Astrocyte (in vitro differentiated cells and primary cell): ENCODE measurements at regions not wholly inside any gene's neighbourhood (a gene's known extent, or its start where the extent isn't known, plus 50 kb on each side); places are given as distances from the start of the nearest gene placed in this dataset.

Source experiments
- DNase-seq: peaks from one replicate; pipeline ENCODE4 v3.0.0-alpha.2; 2010; ENCODE audit warnings: low read depth
- FAIRE-seq: peaks from 2 replicates; lab custom pipeline; 2011; peaks lifted over from hg19 to GRCh38; lab: Jason Lieb, UNC
- H2AFZ ChIP-seq: 2 replicates; pipeline ENCODE4 v1.6.0; 2012; ENCODE audit warnings: low read depth, low read length, inconsistent platforms
- H3K27ac ChIP-seq: 2 replicates; pipeline ENCODE4 v1.5.1; 2011; ENCODE audit warnings: low read depth, low read length, inconsistent platforms
- H3K27me3 ChIP-seq: 2 replicates; pipeline ENCODE4 v1.6.0; 2011; ENCODE audit warnings: low read length, inconsistent platforms; ENCODE audit not compliant: insufficient read depth
- H3K36me3 ChIP-seq: 2 replicates; pipeline ENCODE4 v1.5.1; 2011; ENCODE audit warnings: low read length, inconsistent platforms; ENCODE audit not compliant: insufficient read depth
- H3K4me1 ChIP-seq: 2 replicates; pipeline ENCODE4 v1.5.1; 2011; ENCODE audit warnings: low read length, inconsistent platforms; ENCODE audit not compliant: insufficient read depth
- H3K4me2 ChIP-seq: 2 replicates; pipeline ENCODE4 v1.6.0; 2012; ENCODE audit warnings: low read length, inconsistent platforms
- H3K4me3 ChIP-seq: 2 replicates; pipeline ENCODE4 v1.5.1; 2011; ENCODE audit warnings: low read depth, mild to moderate bottlenecking, low read length, inconsistent platforms; ENCODE audit not compliant: insufficient read depth
- H3K79me2 ChIP-seq: 2 replicates; pipeline ENCODE4 v1.6.0; 2012; ENCODE audit warnings: mild to moderate bottlenecking, low read length, inconsistent platforms; ENCODE audit not compliant: insufficient read depth
- H3K9ac ChIP-seq: 2 replicates; pipeline ENCODE4 v1.6.0; 2012; ENCODE audit warnings: mild to moderate bottlenecking, low read length, inconsistent platforms
- H3K9me3 ChIP-seq: 2 replicates; pipeline ENCODE4 v1.5.1; 2012; ENCODE audit warnings: low read depth, mild to moderate bottlenecking, low read length, inconsistent platforms; ENCODE audit not compliant: insufficient read depth
- H4K20me1 ChIP-seq: 2 replicates; pipeline ENCODE4 v1.6.0; 2012; ENCODE audit warnings: low read length, inconsistent platforms; ENCODE audit not compliant: insufficient read depth
- H3K27ac Mint-ChIP-seq: one replicate; pipeline ENCODE4 v1.8.0; 2021; ENCODE audit warnings: mild to moderate bottlenecking, mixed read lengths; ENCODE audit not compliant: unreplicated experiment
- H3K27me3 Mint-ChIP-seq: one replicate; pipeline ENCODE4 v1.8.0; 2021; ENCODE audit warnings: low read depth, mixed read lengths; ENCODE audit not compliant: unreplicated experiment
- H3K36me3 Mint-ChIP-seq: one replicate; pipeline ENCODE4 v1.8.0; 2021; ENCODE audit warnings: low read depth, mixed read lengths; ENCODE audit not compliant: unreplicated experiment
- H3K4me1 Mint-ChIP-seq: one replicate; pipeline ENCODE4 v1.8.0; 2021; ENCODE audit warnings: low read depth, mixed read lengths; ENCODE audit not compliant: unreplicated experiment
- H3K4me3 Mint-ChIP-seq: one replicate; pipeline ENCODE4 v1.8.0; 2021; ENCODE audit warnings: mild to moderate bottlenecking, moderate library complexity, mixed read lengths; ENCODE audit not compliant: unreplicated experiment
- H3K9me3 Mint-ChIP-seq: one replicate; pipeline ENCODE4 v1.8.0; 2021; ENCODE audit warnings: mild to moderate bottlenecking, mixed read lengths; ENCODE audit not compliant: unreplicated experiment
- CTCF ChIP-seq: IDR thresholded peaks from 2 replicates; pipeline ENCODE4 v1.5.1; 2011; ENCODE audit warnings: low read depth, mild to moderate bottlenecking, inconsistent platforms, low read length, moderate library complexity; ENCODE audit not compliant: insufficient read depth
- EZH2 ChIP-seq: IDR thresholded peaks from 2 replicates; pipeline ENCODE4 v1.6.1; 2012; ENCODE audit warnings: mild to moderate bottlenecking, low read length, inconsistent platforms; ENCODE audit not compliant: insufficient read depth

GRCh38 chr14:22715890-22716289 lies 50.6 kb upstream of the OXA1L start:
- FAIRE-seq (no peak), DNase-seq (no peak)
- Histone ChIP-seq H2AFZ (no peak overlapping the region), H3K79me2 (no peaks in the 10 kb centered on the region), H3K9me3 (no peaks in the 10 kb centered on the region), H3K27me3 (peaks cover 13% of the 10 kb centered on the region), H3K27ac (no peak overlapping the region), H3K4me2 (no peak overlapping the region), H3K4me3 (no peak overlapping the region), H4K20me1 (no peaks in the 10 kb centered on the region), H3K4me1 (no peaks in the 10 kb centered on the region), H3K36me3 (no peaks in the 10 kb centered on the region), H3K9ac (no peak overlapping the region)
- no peak for TF ChIP-seq CTCF
- TF ChIP-seq EZH2: no peak
- no peak overlapping the region for H3K27ac Mint-ChIP-seq
- peaks cover 16% of the 10 kb centered on the region for H3K27me3 Mint-ChIP-seq
- no peaks in the 10 kb centered on the region for H3K9me3 Mint-ChIP-seq
- no peaks in the 10 kb centered on the region for H3K36me3 Mint-ChIP-seq
- no peak overlapping the region for H3K4me3 Mint-ChIP-seq
- H3K4me1 Mint-ChIP-seq: no peaks in the 10 kb centered on the region
